Nephron (organoid): ENCODE measurements at regions not wholly inside any gene's neighbourhood (a gene's known extent, or its start where the extent isn't known, plus 50 kb on each side); places are given as distances from the start of the nearest gene placed in this dataset.

ENCODE experiments used
- H3K27ac Mint-ChIP-seq, 3 experiments: 2 replicates each; pipeline ENCODE4 v1.8.0; 2020; ENCODE audit warnings: mixed read lengths in 3 of 3, mild to moderate bottlenecking in 2 of 3, moderate library complexity in 1 of 3
- H3K27me3 Mint-ChIP-seq: 2 replicates; pipeline ENCODE4 v1.8.0; 2021; ENCODE audit warnings: low read depth, mild to moderate bottlenecking, moderate library complexity, mixed read lengths
- H3K36me3 Mint-ChIP-seq: 2 replicates; pipeline ENCODE4 v1.8.0; 2020; ENCODE audit warnings: low read depth, mixed read lengths
- H3K4me1 Mint-ChIP-seq: 2 replicates; pipeline ENCODE4 v1.8.0; 2020; ENCODE audit warnings: mixed read lengths
- H3K4me3 Mint-ChIP-seq, 3 experiments: 2 replicates each; pipeline ENCODE4 v1.8.0; 2020; ENCODE audit warnings: mild to moderate bottlenecking in 3 of 3, mixed read lengths in 3 of 3, moderate library complexity in 2 of 3
- H3K9me3 Mint-ChIP-seq: 2 replicates; pipeline ENCODE4 v1.8.0; 2020; ENCODE audit warnings: mixed read lengths
- CTCF ChIP-seq, 3 experiments: fragments of 200-600 bp; sonication (generic); IDR thresholded peaks; one replicate each; pipeline ENCODE4 v1.5.0; 2021; ENCODE audit warnings: antibody characterized with exemption in 3 of 3; ENCODE audit not compliant: unreplicated experiment in 3 of 3

- TF ChIP-seq CTCF (IDR thresholded peaks at IDR 0.05; ENCODE audit: unreplicated experiment in 3 of 3), result no peak
- Mint-ChIP-seq H3K36me3 (peaks cover 3% of the 10 kb centered on the region), H3K27ac (no peak overlapping the region), H3K27me3 (peaks cover 21% of the 10 kb centered on the region), H3K9me3 (peaks cover 7% of the 10 kb centered on the region), H3K4me3 (no peak overlapping the region), H3K4me1 (peaks cover 15% of the 10 kb centered on the region)
Measured at GRCh38 chr16:86701286-86701975, 123.1 kb downstream of the FOXL1 start.

GRCh38 chr16:86702824-86703588 is 124.7 kb downstream of the FOXL1 start:
- Mint-ChIP-seq H3K9me3 (peaks cover 7% of the 10 kb centered on the region), H3K36me3 (peaks cover 3% of the 10 kb centered on the region), H3K4me3 (no peak overlapping the region), H3K27me3 (peaks cover 22% of the 10 kb centered on the region), H3K27ac (no peak overlapping the region), H3K4me1 (peaks cover 8% of the 10 kb centered on the region)
- TF ChIP-seq CTCF (IDR thresholded peaks at IDR 0.05; ENCODE audit: unreplicated experiment in 3 of 3), result no peak

GRCh38 chr16:86704516-86704915 is 126.2 kb downstream of the FOXL1 start:
- TF ChIP-seq CTCF (IDR thresholded peaks at IDR 0.05; ENCODE audit: unreplicated experiment in 3 of 3), result no peak
- peaks cover 29% of the 10 kb centered on the region for H3K27me3 Mint-ChIP-seq
- H3K4me3 Mint-ChIP-seq, result no peak overlapping the region
- H3K36me3 Mint-ChIP-seq, result peaks cover 3% of the 10 kb centered on the region
- H3K9me3 Mint-ChIP-seq, result peaks cover 7% of the 10 kb centered on the region
- no peak overlapping the region for H3K27ac Mint-ChIP-seq
- H3K4me1 Mint-ChIP-seq, result peaks cover 6% of the 10 kb centered on the region

- Mint-ChIP-seq H3K27me3 (peaks cover 42% of the 10 kb centered on the region), H3K27ac (no peak overlapping the region), H3K4me3 (no peak overlapping the region), H3K4me1 (no peaks in the 10 kb centered on the region), H3K9me3 (peaks cover 10% of the 10 kb centered on the region), H3K36me3 (peaks cover 3% of the 10 kb centered on the region)
- TF ChIP-seq CTCF (IDR thresholded peaks at IDR 0.05; ENCODE audit: unreplicated experiment in 3 of 3), result no peak
Measured at GRCh38 chr16:86706726-86707125, 128.4 kb downstream of the FOXL1 start.

GRCh38 chr16:86707171-86707570 is 128.8 kb downstream of the FOXL1 start:
- Mint-ChIP-seq H3K4me3 (no peak overlapping the region), H3K36me3 (peaks cover 3% of the 10 kb centered on the region), H3K4me1 (no peaks in the 10 kb centered on the region), H3K27me3 (peaks cover 44% of the 10 kb centered on the region), H3K27ac (no peak overlapping the region), H3K9me3 (peaks cover 10% of the 10 kb centered on the region)
- TF ChIP-seq CTCF (IDR thresholded peaks at IDR 0.05; ENCODE audit: unreplicated experiment in 3 of 3), result no peak
